NB4 (cell line): ENCODE measurements at regions not wholly inside any gene's neighbourhood (a gene's known extent, or its start where the extent isn't known, plus 50 kb on each side); places are given as distances from the start of the nearest gene placed in this dataset.
"Not testable (repeated sequence)": the region's sequence is repeated elsewhere in the genome, so short reads cannot be mapped to it uniquely, and the experiment has no call there.

Source experiments
- MAX ChIP-seq: IDR thresholded peaks from 2 replicates; pipeline ENCODE4 v1.6.1; 2011; ENCODE audit warnings: low read depth, low read length
- MYC ChIP-seq: IDR thresholded peaks from 2 replicates; pipeline ENCODE4 v1.6.1; 2011; ENCODE audit warnings: low read depth, low read length
- POLR2A ChIP-seq: IDR thresholded peaks from 2 replicates; pipeline ENCODE4 v1.6.1; 2011; ENCODE audit warnings: mild to moderate bottlenecking; ENCODE audit not compliant: insufficient read length; ENCODE audit errors: extremely low read depth
- TF ChIP-seq, protein P1 (sequence below): IDR thresholded peaks from one replicate; pipeline ENCODE4 v1.5.1; 2012; ENCODE audit warnings: low read depth, low read length

DNA sequence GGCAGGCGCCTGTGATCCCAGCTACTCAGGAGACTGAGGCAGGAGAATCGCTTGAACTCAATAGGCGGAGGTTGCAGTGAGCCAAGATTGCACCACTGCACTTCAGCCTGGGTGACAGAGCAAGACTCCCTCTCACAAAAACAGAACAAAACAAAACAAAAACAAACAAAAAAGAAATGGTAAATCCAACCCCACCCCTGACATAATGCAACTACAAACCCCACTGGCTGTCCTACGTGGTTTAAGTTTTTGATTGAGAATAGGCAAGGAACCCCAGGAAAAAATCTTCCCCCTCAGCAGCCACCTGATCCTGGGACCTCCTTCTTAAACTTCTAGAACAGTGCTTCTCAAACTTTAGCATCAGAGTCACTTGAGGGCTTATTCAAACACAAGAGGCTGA, 123.1 kb downstream of the TRIM27 start:
- TF ChIP-seq, protein P1, sequence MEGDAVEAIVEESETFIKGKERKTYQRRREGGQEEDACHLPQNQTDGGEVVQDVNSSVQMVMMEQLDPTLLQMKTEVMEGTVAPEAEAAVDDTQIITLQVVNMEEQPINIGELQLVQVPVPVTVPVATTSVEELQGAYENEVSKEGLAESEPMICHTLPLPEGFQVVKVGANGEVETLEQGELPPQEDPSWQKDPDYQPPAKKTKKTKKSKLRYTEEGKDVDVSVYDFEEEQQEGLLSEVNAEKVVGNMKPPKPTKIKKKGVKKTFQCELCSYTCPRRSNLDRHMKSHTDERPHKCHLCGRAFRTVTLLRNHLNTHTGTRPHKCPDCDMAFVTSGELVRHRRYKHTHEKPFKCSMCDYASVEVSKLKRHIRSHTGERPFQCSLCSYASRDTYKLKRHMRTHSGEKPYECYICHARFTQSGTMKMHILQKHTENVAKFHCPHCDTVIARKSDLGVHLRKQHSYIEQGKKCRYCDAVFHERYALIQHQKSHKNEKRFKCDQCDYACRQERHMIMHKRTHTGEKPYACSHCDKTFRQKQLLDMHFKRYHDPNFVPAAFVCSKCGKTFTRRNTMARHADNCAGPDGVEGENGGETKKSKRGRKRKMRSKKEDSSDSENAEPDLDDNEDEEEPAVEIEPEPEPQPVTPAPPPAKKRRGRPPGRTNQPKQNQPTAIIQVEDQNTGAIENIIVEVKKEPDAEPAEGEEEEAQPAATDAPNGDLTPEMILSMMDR: not testable (repeated sequence)
- TF ChIP-seq POLR2A, MAX, MYC: not testable (repeated sequence)
